ENCODE measurements at regions not wholly inside any gene's neighbourhood (a gene's known extent, or its start where the extent isn't known, plus 50 kb on each side); places are given as distances from the start of the nearest gene placed in this dataset.

GRCh38 chr10:63781226-63781625 lies 260.0 kb downstream of the REEP3 start:
- H3K79me1 ChIP-seq (replicated peaks; ENCODE audit: low read length, poor library complexity, severe bottlenecking), result no peaks in the 10 kb centered on the region
- no peaks in the 10 kb centered on the region for H3K36me3 ChIP-seq (ENCODE audit: control insufficient read depth in 1 of 2, insufficient read depth in 2 of 2, low read depth in 1 of 2, low read length in 2 of 2)
- 80% methylated on average over 3 of the region's 3 CpGs for WGBS

DNA sequence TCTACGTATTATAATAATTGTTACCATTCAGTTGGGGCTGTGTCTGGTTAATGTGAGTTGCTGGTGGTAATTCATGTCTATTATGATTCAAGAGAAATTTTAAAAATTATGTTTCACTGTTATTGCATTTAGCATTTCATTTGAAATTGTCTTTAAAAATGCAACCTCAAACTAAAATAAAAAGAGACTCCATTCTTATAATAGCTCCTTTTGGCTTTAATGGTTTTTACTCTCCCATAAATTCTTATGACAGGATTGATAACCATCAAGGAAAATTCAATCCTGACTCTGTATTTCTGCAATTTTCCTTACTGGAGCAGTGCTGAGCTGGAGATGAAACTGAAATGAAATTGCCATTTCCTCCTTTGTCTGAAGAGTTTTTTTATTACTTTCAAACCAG lies 262.7 kb downstream of the REEP3 start:
- Histone ChIP-seq H3K18ac (ENCODE audit: low read depth in 1 of 2, low read length in 2 of 2) (no peak overlapping the region), H4K91ac (ENCODE audit: low read length) (no peak overlapping the region), H3K4ac (ENCODE audit: low read depth in 1 of 2, low read length in 2 of 2) (no peak overlapping the region), H3K27ac (ENCODE audit: low read length, poor library complexity, severe bottlenecking) (no peak overlapping the region), H2BK5ac (ENCODE audit: low read depth, low read length, poor library complexity, severe bottlenecking) (no peak overlapping the region), H2BK120ac (ENCODE audit: low read depth, low read length) (no peak overlapping the region), H2AK5ac (ENCODE audit: low read length, severe bottlenecking) (no peak overlapping the region), H4K8ac (ENCODE audit: low read length) (no peak overlapping the region), H3K36me3 (ENCODE audit: control insufficient read depth in 1 of 2, insufficient read depth in 2 of 2, low read depth in 1 of 2, low read length in 2 of 2) (no peaks in the 10 kb centered on the region), H3K4me1 (ENCODE audit: control insufficient read depth, insufficient read depth, low read depth, low read length) (no peaks in the 10 kb centered on the region), H3K79me1 (replicated peaks; ENCODE audit: low read length, poor library complexity, severe bottlenecking) (no peaks in the 10 kb centered on the region), H3K14ac (ENCODE audit: low read length in 2 of 2) (no peak overlapping the region), H3K4me2 (ENCODE audit: low read length, poor library complexity, severe bottlenecking) (no peak overlapping the region), H2BK15ac (ENCODE audit: low read depth, poor library complexity, severe bottlenecking) (no peak overlapping the region), H3K9ac (ENCODE audit: low read length) (no peak overlapping the region), H2BK12ac (ENCODE audit: low read length in 2 of 2) (no peak overlapping the region), H3K4me3 (ENCODE audit: insufficient read depth in 1 of 2, low read depth in 1 of 2, low read length in 2 of 2) (no peak overlapping the region), H3K27me3 (ENCODE audit: control insufficient read depth in 1 of 2, insufficient read depth in 1 of 2, low read length in 2 of 2) (peaks cover 0 to 8% of the 10 kb centered on the region in 2 experiments), H3K9me3 (ENCODE audit: control insufficient read depth, low read length) (no peaks in the 10 kb centered on the region), H3K23ac (ENCODE audit: low read length in 2 of 2) (no peak overlapping the region), H2AFZ (ENCODE audit: low read depth, low read length) (no peak overlapping the region)
- 100% methylated on average over 1 of the region's 1 CpG for WGBS
- DNase-seq, result no peak

More at GRCh38 chr10:63781226-63781625, 260.0 kb downstream of the REEP3 start:
- H3K18ac ChIP-seq (ENCODE audit: low read depth in 1 of 2, low read length in 2 of 2), result no peak overlapping the region
- H2BK12ac ChIP-seq (ENCODE audit: low read length in 2 of 2), result no peak overlapping the region
- no peak overlapping the region for H4K91ac ChIP-seq (ENCODE audit: low read length)
- H3K27me3 ChIP-seq (ENCODE audit: control insufficient read depth in 1 of 2, insufficient read depth in 1 of 2, low read length in 2 of 2), result peaks cover 0 to 12% of the 10 kb centered on the region in 2 experiments
- no peak overlapping the region for H3K14ac ChIP-seq (ENCODE audit: low read length in 2 of 2)
- no peak overlapping the region for H3K27ac ChIP-seq (ENCODE audit: low read length, poor library complexity, severe bottlenecking)
- no peaks in the 10 kb centered on the region for H3K4me1 ChIP-seq (ENCODE audit: control insufficient read depth, insufficient read depth, low read depth, low read length)
- H3K9me3 ChIP-seq (ENCODE audit: control insufficient read depth, low read length), result no peaks in the 10 kb centered on the region
- no peak overlapping the region for H2BK120ac ChIP-seq (ENCODE audit: low read depth, low read length)
- no peak overlapping the region for H3K9ac ChIP-seq (ENCODE audit: low read length)
- H3K4me2 ChIP-seq (ENCODE audit: low read length, poor library complexity, severe bottlenecking), result no peak overlapping the region
- no peak overlapping the region for H2BK15ac ChIP-seq (ENCODE audit: low read depth, poor library complexity, severe bottlenecking)
- no peak overlapping the region for H2BK5ac ChIP-seq (ENCODE audit: low read depth, low read length, poor library complexity, severe bottlenecking)
- no peak overlapping the region for H2AK5ac ChIP-seq (ENCODE audit: low read length, severe bottlenecking)
- no peak overlapping the region for H4K8ac ChIP-seq (ENCODE audit: low read length)
- no peak overlapping the region for H3K4ac ChIP-seq (ENCODE audit: low read depth in 1 of 2, low read length in 2 of 2)
- H2AFZ ChIP-seq (ENCODE audit: low read depth, low read length), result no peak overlapping the region
- no peak overlapping the region for H3K23ac ChIP-seq (ENCODE audit: low read length in 2 of 2)
- H3K4me3 ChIP-seq (ENCODE audit: insufficient read depth in 1 of 2, low read depth in 1 of 2, low read length in 2 of 2), result no peak overlapping the region
- DNase-seq, result no peak

GRCh38 chr10:63788152-63788821 lies 267.1 kb downstream of the REEP3 start:
- Histone ChIP-seq H2BK5ac (ENCODE audit: low read depth, low read length, poor library complexity, severe bottlenecking) (no peak overlapping the region), H4K91ac (ENCODE audit: low read length) (no peak overlapping the region), H3K27me3 (ENCODE audit: control insufficient read depth in 1 of 2, insufficient read depth in 1 of 2, low read length in 2 of 2) (peaks cover 0 to 5% of the 10 kb centered on the region in 2 experiments), H3K4me2 (ENCODE audit: low read length, poor library complexity, severe bottlenecking) (no peak overlapping the region), H3K36me3 (ENCODE audit: control insufficient read depth in 1 of 2, insufficient read depth in 2 of 2, low read depth in 1 of 2, low read length in 2 of 2) (no peaks in the 10 kb centered on the region), H3K14ac (ENCODE audit: low read length in 2 of 2) (no peak overlapping the region), H2BK120ac (ENCODE audit: low read depth, low read length) (no peak overlapping the region), H3K27ac (ENCODE audit: low read length, poor library complexity, severe bottlenecking) (no peak overlapping the region), H3K9me3 (ENCODE audit: control insufficient read depth, low read length) (peaks cover 6% of the 10 kb centered on the region), H3K4ac (ENCODE audit: low read depth in 1 of 2, low read length in 2 of 2) (no peak overlapping the region), H4K8ac (ENCODE audit: low read length) (no peak overlapping the region), H3K18ac (ENCODE audit: low read depth in 1 of 2, low read length in 2 of 2) (no peak overlapping the region), H3K79me1 (replicated peaks; ENCODE audit: low read length, poor library complexity, severe bottlenecking) (no peaks in the 10 kb centered on the region), H3K9ac (ENCODE audit: low read length) (no peak overlapping the region), H2AK5ac (ENCODE audit: low read length, severe bottlenecking) (no peak overlapping the region), H3K4me1 (ENCODE audit: control insufficient read depth, insufficient read depth, low read depth, low read length) (no peaks in the 10 kb centered on the region), H2AFZ (ENCODE audit: low read depth, low read length) (no peak overlapping the region), H3K4me3 (ENCODE audit: insufficient read depth in 1 of 2, low read depth in 1 of 2, low read length in 2 of 2) (no peak overlapping the region), H2BK12ac (ENCODE audit: low read length in 2 of 2) (no peak overlapping the region), H3K23ac (ENCODE audit: low read length in 2 of 2) (no peak overlapping the region), H2BK15ac (ENCODE audit: low read depth, poor library complexity, severe bottlenecking) (no peak overlapping the region)
- DNase-seq, result no peak
- WGBS, result 89% methylated on average over 3 of the region's 3 CpGs

- Histone ChIP-seq H2BK120ac (ENCODE audit: low read depth, low read length) (no peak overlapping the region), H3K79me1 (replicated peaks; ENCODE audit: low read length, poor library complexity, severe bottlenecking) (no peaks in the 10 kb centered on the region), H3K4me3 (ENCODE audit: insufficient read depth in 1 of 2, low read depth in 1 of 2, low read length in 2 of 2) (no peak overlapping the region), H3K9ac (ENCODE audit: low read length) (no peak overlapping the region), H3K14ac (ENCODE audit: low read length in 2 of 2) (no peak overlapping the region), H3K4ac (ENCODE audit: low read depth in 1 of 2, low read length in 2 of 2) (no peak overlapping the region), H3K4me1 (ENCODE audit: control insufficient read depth, insufficient read depth, low read depth, low read length) (no peaks in the 10 kb centered on the region), H3K4me2 (ENCODE audit: low read length, poor library complexity, severe bottlenecking) (no peak overlapping the region), H2BK15ac (ENCODE audit: low read depth, poor library complexity, severe bottlenecking) (no peak overlapping the region), H4K8ac (ENCODE audit: low read length) (no peak overlapping the region), H3K27ac (ENCODE audit: low read length, poor library complexity, severe bottlenecking) (no peak overlapping the region), H3K18ac (ENCODE audit: low read depth in 1 of 2, low read length in 2 of 2) (no peak overlapping the region), H3K9me3 (ENCODE audit: control insufficient read depth, low read length) (peaks cover 9% of the 10 kb centered on the region), H4K91ac (ENCODE audit: low read length) (no peak overlapping the region), H2BK12ac (ENCODE audit: low read length in 2 of 2) (no peak overlapping the region), H2AFZ (ENCODE audit: low read depth, low read length) (no peak overlapping the region), H3K36me3 (ENCODE audit: control insufficient read depth in 1 of 2, insufficient read depth in 2 of 2, low read depth in 1 of 2, low read length in 2 of 2) (no peaks in the 10 kb centered on the region), H3K27me3 (ENCODE audit: control insufficient read depth in 1 of 2, insufficient read depth in 1 of 2, low read length in 2 of 2) (no peaks in the 10 kb centered on the region), H2BK5ac (ENCODE audit: low read depth, low read length, poor library complexity, severe bottlenecking) (no peak overlapping the region), H3K23ac (ENCODE audit: low read length in 2 of 2) (no peak overlapping the region), H2AK5ac (ENCODE audit: low read length, severe bottlenecking) (no peak overlapping the region)
- DNase-seq, result no peak
- WGBS, result 75% methylated on average over 4 of the region's 8 CpGs
These were observed 274.1 kb downstream of the REEP3 start for GRCh38 chr10:63795094-63795860.

Data from mesenchymal stem cell (in vitro differentiated cells and primary cell).